Left lung (tissue), 4 donors: ENCODE measurements at regions not wholly inside any gene's neighbourhood (a gene's known extent, or its start where the extent isn't known, plus 50 kb on each side); places are given as distances from the start of the nearest gene placed in this dataset.

Source experiments
- ATAC-seq: fragments of 200-7000 bp; cut with Tn5 transposase; one replicate; pipeline ENCODE4 v1.9.1; 2020; ENCODE audit warnings: moderate library complexity
- DNase-seq, 4 donors: peaks; one replicate each; pipeline ENCODE4 v3.0.0-alpha.2; 2013 to 2020
- H3K27ac ChIP-seq, 2 donors: fragments of 200-600 bp; sonication (generic) in 1 of 2; one replicate each; pipeline versions ENCODE4 v1.5.0 to v1.8.0; 2020 to 2021
- H3K27me3 ChIP-seq, 2 donors: fragments of 200-600 bp; sonication (generic) in 1 of 2; one replicate each; pipeline versions ENCODE4 v1.5.0 to v1.8.0; 2020 to 2021
- H3K36me3 ChIP-seq, 2 donors: fragments of 200-600 bp; sonication (generic) in 1 of 2; one replicate each; pipeline versions ENCODE4 v1.5.0 to v1.8.0; 2020 to 2021
- H3K4me1 ChIP-seq, 2 donors: fragments of 200-600 bp; one replicate each; pipeline ENCODE4 v1.8.0; 2021
- H3K4me3 ChIP-seq, 2 donors: fragments of 200-600 bp; sonication (generic) in 1 of 2; one replicate each; pipeline versions ENCODE4 v1.5.0 to v1.8.0; 2020 to 2021; ENCODE audit warnings: mild to moderate bottlenecking in 1 of 2
- H3K9me3 ChIP-seq, 2 donors: fragments of 200-600 bp; sonication (generic) in 1 of 2; one replicate each; pipeline versions ENCODE4 v1.5.0 to v1.8.0; 2020 to 2021
- intact Hi-C, 2 donors: fragments of 100-400 bp; cut with DNase I; formaldehyde crosslinking; loops; one replicate each; pipeline versions ENCODE4 v1.11.2 to v1.14.2; 2022
- TF ChIP-seq, protein P1 (sequence below), 2 donors: fragments of 200-600 bp; sonication (generic) in 1 of 2; IDR thresholded peaks; one replicate each; pipeline versions ENCODE4 v1.5.0 to v1.8.0; 2021; ENCODE audit warnings: antibody characterized with exemption in 2 of 2
- donor health status: DM: no; HTN: yes; CAD: no.
- donor health status: DM: no; HTN: no; CAD: no.

- TF ChIP-seq, protein P1, sequence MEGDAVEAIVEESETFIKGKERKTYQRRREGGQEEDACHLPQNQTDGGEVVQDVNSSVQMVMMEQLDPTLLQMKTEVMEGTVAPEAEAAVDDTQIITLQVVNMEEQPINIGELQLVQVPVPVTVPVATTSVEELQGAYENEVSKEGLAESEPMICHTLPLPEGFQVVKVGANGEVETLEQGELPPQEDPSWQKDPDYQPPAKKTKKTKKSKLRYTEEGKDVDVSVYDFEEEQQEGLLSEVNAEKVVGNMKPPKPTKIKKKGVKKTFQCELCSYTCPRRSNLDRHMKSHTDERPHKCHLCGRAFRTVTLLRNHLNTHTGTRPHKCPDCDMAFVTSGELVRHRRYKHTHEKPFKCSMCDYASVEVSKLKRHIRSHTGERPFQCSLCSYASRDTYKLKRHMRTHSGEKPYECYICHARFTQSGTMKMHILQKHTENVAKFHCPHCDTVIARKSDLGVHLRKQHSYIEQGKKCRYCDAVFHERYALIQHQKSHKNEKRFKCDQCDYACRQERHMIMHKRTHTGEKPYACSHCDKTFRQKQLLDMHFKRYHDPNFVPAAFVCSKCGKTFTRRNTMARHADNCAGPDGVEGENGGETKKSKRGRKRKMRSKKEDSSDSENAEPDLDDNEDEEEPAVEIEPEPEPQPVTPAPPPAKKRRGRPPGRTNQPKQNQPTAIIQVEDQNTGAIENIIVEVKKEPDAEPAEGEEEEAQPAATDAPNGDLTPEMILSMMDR (IDR thresholded peaks at IDR 0.05), result no peak
- intact Hi-C loops, result no loop called here
- ATAC-seq, result no peak
These were observed 296.2 kb downstream of the HTR7 start for GRCh38 chr10:90561666-90562065.

GRCh38 chr10:90571481-90572258, 286.2 kb downstream of the HTR7 start:
- TF ChIP-seq, protein P1 (IDR thresholded peaks at IDR 0.05), result no peak
- H3K36me3 ChIP-seq, result no peaks in the 10 kb centered on the region
- H3K9me3 ChIP-seq, result no peaks in the 10 kb centered on the region
- ATAC-seq, result no peak
- no peaks in the 10 kb centered on the region for H3K4me1 ChIP-seq
- no peak overlapping the region for H3K27ac ChIP-seq
- intact Hi-C loops, result no loop called here
- H3K4me3 ChIP-seq, result no peak overlapping the region
- no peaks in the 10 kb centered on the region for H3K27me3 ChIP-seq
- no peak for DNase-seq

More at GRCh38 chr10:90561666-90562065, 296.2 kb downstream of the HTR7 start:
- H3K36me3 ChIP-seq, result no peaks in the 10 kb centered on the region
- no peak for DNase-seq
- no peak overlapping the region for H3K27ac ChIP-seq
- H3K4me3 ChIP-seq, result no peak overlapping the region
- no peaks in the 10 kb centered on the region for H3K4me1 ChIP-seq
- H3K9me3 ChIP-seq, result peaks cover 0 to 13% of the 10 kb centered on the region in 2 donors
- no peaks in the 10 kb centered on the region for H3K27me3 ChIP-seq

DNA sequence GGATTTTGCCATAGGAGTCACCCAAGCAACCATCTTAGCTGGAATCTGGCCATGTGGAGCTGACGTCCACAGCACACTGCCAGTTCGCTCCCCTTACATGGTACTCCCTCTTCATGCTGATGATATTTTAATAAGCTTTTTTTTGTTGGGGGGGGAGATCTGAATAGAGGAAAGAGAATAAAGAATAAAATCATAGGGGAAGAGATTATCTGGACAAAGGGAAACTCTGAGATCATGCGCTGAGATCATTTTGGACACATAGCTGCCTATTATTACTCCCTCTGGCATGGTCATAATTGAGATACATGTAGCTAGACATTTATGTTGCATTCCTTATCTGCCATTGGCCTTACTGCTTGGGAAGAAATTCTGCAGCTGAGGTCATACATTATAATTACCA, 282.7 kb downstream of the HTR7 start:
- no peak for ATAC-seq
- H3K4me1 ChIP-seq, result no peaks in the 10 kb centered on the region
- DNase-seq, result no peak
- no peaks in the 10 kb centered on the region for H3K36me3 ChIP-seq
- H3K27ac ChIP-seq, result no peak overlapping the region
- no peak overlapping the region for H3K4me3 ChIP-seq
- no peaks in the 10 kb centered on the region for H3K27me3 ChIP-seq
- TF ChIP-seq, protein P1 (IDR thresholded peaks at IDR 0.05), result no peak
- no peaks in the 10 kb centered on the region for H3K9me3 ChIP-seq
- intact Hi-C loops, result no loop called here

DNA sequence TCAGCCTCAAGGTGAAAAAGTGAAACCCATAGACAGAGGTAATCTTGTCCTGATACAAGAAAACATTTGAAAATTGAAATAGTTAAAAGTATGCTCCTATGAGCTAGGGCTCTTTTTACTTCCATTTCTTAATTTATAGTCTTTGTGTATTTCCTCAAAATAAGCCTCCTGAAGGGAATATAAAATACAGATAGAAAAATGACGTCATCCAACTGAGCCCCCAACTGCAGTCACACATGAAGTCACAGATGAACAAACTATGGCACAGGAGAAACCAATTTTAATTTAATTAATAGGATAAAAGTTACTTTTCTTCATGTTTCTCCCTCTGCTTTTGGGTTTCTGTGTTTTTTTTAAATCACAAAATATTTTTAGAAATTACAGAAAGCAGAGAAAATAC, 280.3 kb downstream of the HTR7 start:
- Histone ChIP-seq H3K36me3 (no peaks in the 10 kb centered on the region), H3K4me1 (no peaks in the 10 kb centered on the region), H3K9me3 (no peaks in the 10 kb centered on the region), H3K4me3 (no peak overlapping the region), H3K27ac (no peak overlapping the region), H3K27me3 (no peaks in the 10 kb centered on the region)
- no peak for DNase-seq
- ATAC-seq, result no peak
- TF ChIP-seq, protein P1 (IDR thresholded peaks at IDR 0.05), result no peak
- intact Hi-C loops, result no loop called here

GRCh38 chr10:90579602-90580242, 278.1 kb downstream of the HTR7 start:
- DNase-seq, result no peak
- no peaks in the 10 kb centered on the region for H3K4me1 ChIP-seq
- H3K27me3 ChIP-seq, result no peaks in the 10 kb centered on the region
- H3K27ac ChIP-seq, result no peak overlapping the region
- TF ChIP-seq, protein P1 (IDR thresholded peaks at IDR 0.05), result no peak
- H3K9me3 ChIP-seq, result no peaks in the 10 kb centered on the region
- ATAC-seq, result no peak
- intact Hi-C loops, result no loop called here
- no peaks in the 10 kb centered on the region for H3K36me3 ChIP-seq
- no peak overlapping the region for H3K4me3 ChIP-seq
